ENCODE measurements at regions not wholly inside any gene's neighbourhood (a gene's known extent, or its start where the extent isn't known, plus 50 kb on each side); places are given as distances from the start of the nearest gene placed in this dataset.

GRCh38 chr5:82425591-82425990 lies 147.4 kb upstream of the RPS23 start:
- POLR2A ChIA-PET, result no interaction called here
- H3K4me1 ChIP-seq, result peaks cover 9% of the 10 kb centered on the region; the same call in 2 of the 3 replicates
- H3K27ac ChIP-seq, result no peak overlapping the region
- FAIRE-seq (no peak), ATAC-seq (no peak), DNase-seq (ENCODE audit: low read depth in 1 of 2, low spot score in 1 of 2) (no peak)
- no peak overlapping the region for H3K4me2 ChIP-seq
- TF ChIP-seq REST (IDR thresholded peaks at IDR 0.05) (no peak), FOSB (CRISPR knock-in tag; IDR thresholded peaks at IDR 0.05) (no peak), TP53 (CRISPR knock-in tag; IDR thresholded peaks at IDR 0.05) (no peak), EHF (CRISPR knock-in tag; IDR thresholded peaks at IDR 0.05) (no peak), SREBF2 (IDR thresholded peaks at IDR 0.05) (no peak), BHLHE40 (IDR thresholded peaks at IDR 0.05; ENCODE audit: low read depth, low read length) (no peak), HEYL (CRISPR knock-in tag; IDR thresholded peaks at IDR 0.05) (no peak), ZSCAN20 (CRISPR knock-in tag; IDR thresholded peaks at IDR 0.05) (no peak), NPAS2 (CRISPR knock-in tag; IDR thresholded peaks at IDR 0.05; ENCODE audit: borderline replicate concordance) (no peak), CBX8 (IDR thresholded peaks at IDR 0.05) (no peak), RNF2 (IDR thresholded peaks at IDR 0.05; ENCODE audit: borderline replicate concordance, low read depth) (no peak)
- TF ChIP-seq, protein P1, sequence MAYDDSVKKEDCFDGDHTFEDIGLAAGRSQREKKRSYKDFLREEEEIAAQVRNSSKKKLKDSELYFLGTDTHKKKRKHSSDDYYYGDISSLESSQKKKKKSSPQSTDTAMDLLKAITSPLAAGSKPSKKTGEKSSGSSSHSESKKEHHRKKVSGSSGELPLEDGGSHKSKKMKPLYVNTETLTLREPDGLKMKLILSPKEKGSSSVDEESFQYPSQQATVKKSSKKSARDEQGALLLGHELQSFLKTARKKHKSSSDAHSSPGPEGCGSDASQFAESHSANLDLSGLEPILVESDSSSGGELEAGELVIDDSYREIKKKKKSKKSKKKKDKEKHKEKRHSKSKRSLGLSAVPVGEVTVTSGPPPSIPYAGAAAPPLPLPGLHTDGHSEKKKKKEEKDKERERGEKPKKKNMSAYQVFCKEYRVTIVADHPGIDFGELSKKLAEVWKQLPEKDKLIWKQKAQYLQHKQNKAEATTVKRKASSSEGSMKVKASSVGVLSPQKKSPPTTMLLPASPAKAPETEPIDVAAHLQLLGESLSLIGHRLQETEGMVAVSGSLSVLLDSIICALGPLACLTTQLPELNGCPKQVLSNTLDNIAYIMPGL (CRISPR knock-in tag; IDR thresholded peaks at IDR 0.05; ENCODE audit: borderline replicate concordance), result no peak
- H3K4me3 ChIP-seq, result no peak overlapping the region
- CTCF ChIA-PET, result interaction anchor here (1.3 kb wide), 1 partner anchor 36 kb away, joined by 3 read pairs; no protein-coding TSS in a partner anchor
- 29% methylated on average over 3 of the region's 3 CpGs for WGBS (ENCODE audit: missing lambda C conversion rate)
- no peaks in the 10 kb centered on the region for H3K9me3 ChIP-seq

DNA sequence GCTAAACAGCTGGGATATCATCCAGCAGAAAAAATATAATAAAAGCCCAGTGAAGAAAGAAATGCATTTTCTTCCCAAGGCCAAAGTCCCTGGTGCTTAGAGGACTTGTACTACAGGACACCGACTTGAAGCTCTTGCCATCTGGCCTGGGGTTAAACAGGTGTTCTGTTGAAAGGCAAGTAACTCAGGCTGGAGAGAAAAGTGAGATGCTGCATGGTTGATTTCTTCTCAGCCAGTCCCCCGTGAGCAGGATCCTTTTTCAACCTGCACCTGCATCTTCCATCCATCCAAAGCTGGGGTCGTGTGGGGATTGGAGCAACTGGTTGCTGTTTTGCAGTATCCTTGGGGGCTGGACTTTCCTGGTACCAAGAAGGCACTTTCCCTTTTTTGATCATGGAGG lies 146.1 kb upstream of the RPS23 start:
- TF ChIP-seq RFX5 (IDR thresholded peaks at IDR 0.05) (no peak), NFE2L2 (conservative IDR thresholded peaks at IDR 0.05; ENCODE audit: low read length) (no peak), POLR2AphosphoS2 (conservative IDR thresholded peaks at IDR 0.05; ENCODE audit: low read length) (no peak), HEYL (CRISPR knock-in tag; IDR thresholded peaks at IDR 0.05) (no peak), CBX8 (IDR thresholded peaks at IDR 0.05) (no peak), JUN (IDR thresholded peaks at IDR 0.05) (no peak), ZFP36 (IDR thresholded peaks at IDR 0.05; ENCODE audit: borderline replicate concordance, partially characterized antibody) (no peak), NPAS2 (CRISPR knock-in tag; IDR thresholded peaks at IDR 0.05; ENCODE audit: borderline replicate concordance) (no peak), CHD4 (IDR thresholded peaks at IDR 0.05; ENCODE audit: borderline replicate concordance) (no peak), FOSL2 (IDR thresholded peaks at IDR 0.05) (no peak), FOSL2 (CRISPR knock-in tag; IDR thresholded peaks at IDR 0.05) (no peak), ESRRA (IDR thresholded peaks at IDR 0.05; ENCODE audit: borderline replicate concordance, low read length) (no peak), USF2 (IDR thresholded peaks at IDR 0.05) (no peak), HOXB5 (CRISPR knock-in tag; IDR thresholded peaks at IDR 0.05) (no peak)
- TF ChIP-seq, protein P2, sequence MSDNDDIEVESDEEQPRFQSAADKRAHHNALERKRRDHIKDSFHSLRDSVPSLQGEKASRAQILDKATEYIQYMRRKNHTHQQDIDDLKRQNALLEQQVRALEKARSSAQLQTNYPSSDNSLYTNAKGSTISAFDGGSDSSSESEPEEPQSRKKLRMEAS (IDR thresholded peaks at IDR 0.05), result no peak
- Histone ChIP-seq H3K4me3 (no peak overlapping the region), H3K9me3 (no peaks in the 10 kb centered on the region), H3K4me1 (peaks cover 9% of the 10 kb centered on the region; the same call in 2 of the 3 replicates), H3K4me2 (no peak overlapping the region), H3K27ac (no peak overlapping the region)
- ChIA-PET POLR2A (no interaction called here), CTCF (no interaction called here)
- DNase-seq (ENCODE audit: low read depth in 1 of 2, low spot score in 1 of 2) (no peak), ATAC-seq (no peak), FAIRE-seq (no peak)
- 46% methylated on average over 3 of the region's 3 CpGs for WGBS (ENCODE audit: missing lambda C conversion rate)
